ENCODE measurements at regions not wholly inside any gene's neighbourhood (a gene's known extent, or its start where the extent isn't known, plus 50 kb on each side); places are given as distances from the start of the nearest gene placed in this dataset.

DNA sequence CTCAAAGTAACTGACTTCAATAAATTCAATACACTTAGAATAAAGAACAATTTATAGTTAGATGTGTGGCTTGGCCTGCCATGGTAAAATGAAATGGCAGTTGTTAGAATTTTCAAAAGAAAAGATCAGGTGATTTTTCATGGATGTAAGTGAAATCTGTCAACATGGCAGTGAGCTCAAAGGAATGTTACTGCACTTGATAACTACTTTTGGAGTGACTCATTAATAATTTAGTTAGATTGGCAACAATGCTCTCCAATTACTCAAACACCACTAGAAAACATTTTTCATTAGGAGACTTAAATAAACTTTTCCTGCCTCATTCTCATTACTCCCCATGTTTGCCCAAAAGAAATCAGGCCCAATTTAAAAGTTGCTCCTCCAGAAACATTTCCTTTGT lies 860.2 kb upstream of the AMELY start:
- intact Hi-C loops (cut with DNase I; ENCODE audit: low total_unique reads), result no loop called here
- Histone ChIP-seq H3K4me1 (no peaks in the 10 kb centered on the region), H3K27me3 (replicated peaks in 1 of 7) (no peaks in the 10 kb centered on the region), H3K9me3 (no peaks in the 10 kb centered on the region), H3K4me3 (no peak overlapping the region), H3K36me3 (no peaks in the 10 kb centered on the region), H3K27ac (no peak overlapping the region)
- DNase-seq, result no peak
- TF ChIP-seq, protein P1, sequence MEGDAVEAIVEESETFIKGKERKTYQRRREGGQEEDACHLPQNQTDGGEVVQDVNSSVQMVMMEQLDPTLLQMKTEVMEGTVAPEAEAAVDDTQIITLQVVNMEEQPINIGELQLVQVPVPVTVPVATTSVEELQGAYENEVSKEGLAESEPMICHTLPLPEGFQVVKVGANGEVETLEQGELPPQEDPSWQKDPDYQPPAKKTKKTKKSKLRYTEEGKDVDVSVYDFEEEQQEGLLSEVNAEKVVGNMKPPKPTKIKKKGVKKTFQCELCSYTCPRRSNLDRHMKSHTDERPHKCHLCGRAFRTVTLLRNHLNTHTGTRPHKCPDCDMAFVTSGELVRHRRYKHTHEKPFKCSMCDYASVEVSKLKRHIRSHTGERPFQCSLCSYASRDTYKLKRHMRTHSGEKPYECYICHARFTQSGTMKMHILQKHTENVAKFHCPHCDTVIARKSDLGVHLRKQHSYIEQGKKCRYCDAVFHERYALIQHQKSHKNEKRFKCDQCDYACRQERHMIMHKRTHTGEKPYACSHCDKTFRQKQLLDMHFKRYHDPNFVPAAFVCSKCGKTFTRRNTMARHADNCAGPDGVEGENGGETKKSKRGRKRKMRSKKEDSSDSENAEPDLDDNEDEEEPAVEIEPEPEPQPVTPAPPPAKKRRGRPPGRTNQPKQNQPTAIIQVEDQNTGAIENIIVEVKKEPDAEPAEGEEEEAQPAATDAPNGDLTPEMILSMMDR (IDR thresholded peaks at IDR 0.05 in 8 of 11, conservative IDR thresholded peaks at IDR 0.05 in 3 of 11), result no peak
- TF ChIP-seq POLR2AphosphoS5 (IDR thresholded peaks at IDR 0.05) (no peak), POLR2A (IDR thresholded peaks at IDR 0.05) (no peak)

DNA sequence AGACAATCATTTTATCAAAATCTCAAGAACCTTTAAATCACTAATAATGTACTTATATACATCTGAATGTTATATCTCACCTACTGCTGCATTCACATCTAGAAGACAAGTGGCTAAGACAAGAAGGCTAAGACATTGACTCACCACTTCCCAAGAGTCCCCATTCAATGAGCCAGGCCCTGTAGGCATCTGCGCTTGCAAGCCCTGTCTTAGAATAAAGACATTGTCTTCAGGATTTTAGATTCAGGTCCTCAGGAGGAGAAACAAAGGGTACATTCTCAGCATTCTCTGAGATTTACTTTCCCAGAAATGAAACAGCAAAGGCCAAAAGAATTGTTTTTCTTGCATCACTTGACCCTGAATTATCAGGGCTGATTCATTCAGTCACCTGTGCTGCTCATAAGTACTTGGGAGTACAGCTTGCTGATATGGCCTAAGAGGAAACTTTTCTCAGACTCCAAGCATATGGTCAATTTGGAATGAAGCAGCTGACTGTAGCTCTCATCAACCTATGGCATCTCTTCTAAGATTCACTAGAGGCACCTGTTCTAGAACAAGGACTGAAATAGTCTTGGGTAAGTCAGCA lies 858.3 kb upstream of the AMELY start:
- no peaks in the 10 kb centered on the region for H3K36me3 ChIP-seq
- WGBS, 5 donors, result 92 to 97% (median 94%) methylated on average over 1 of the region's 1 CpG; no CpG with 5 or more reads in 2 of the 5 donors
- no peaks in the 10 kb centered on the region for H3K9me3 ChIP-seq
- intact Hi-C loops (cut with DNase I; ENCODE audit: low total_unique reads), result no loop called here
- TF ChIP-seq POLR2AphosphoS5 (IDR thresholded peaks at IDR 0.05) (no peak), POLR2A (IDR thresholded peaks at IDR 0.05) (no peak)
- TF ChIP-seq, protein P1 (IDR thresholded peaks at IDR 0.05 in 8 of 11, conservative IDR thresholded peaks at IDR 0.05 in 3 of 11), result no peak
- no peaks in the 10 kb centered on the region for H3K4me1 ChIP-seq
- no peaks in the 10 kb centered on the region for H3K27me3 ChIP-seq (replicated peaks in 1 of 7)
- H3K27ac ChIP-seq, result no peak overlapping the region
- no peak for DNase-seq
- no peak overlapping the region for H3K4me3 ChIP-seq

DNA sequence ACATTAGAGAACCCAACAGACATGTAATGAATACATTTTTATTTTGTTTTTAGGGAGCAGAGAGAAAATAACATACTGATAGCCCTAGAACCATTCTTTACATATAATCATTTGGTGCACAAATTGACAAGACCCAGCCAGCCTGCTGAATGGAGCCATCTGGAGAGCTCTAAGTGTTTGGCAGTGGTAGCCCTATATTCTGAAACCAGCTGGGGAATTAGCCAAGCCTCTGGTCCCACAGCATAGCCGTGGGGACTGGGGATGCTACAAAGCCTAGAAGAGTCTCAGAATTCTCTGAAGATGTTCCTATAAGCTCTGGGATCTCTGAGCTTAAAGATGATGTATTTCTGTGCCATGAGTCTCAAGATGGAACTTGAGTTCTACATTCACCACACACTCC lies 857.3 kb upstream of the AMELY start:
- DNase-seq, result no peak
- H3K27me3 ChIP-seq (replicated peaks in 1 of 7), result no peaks in the 10 kb centered on the region
- H3K4me3 ChIP-seq, result no peak overlapping the region
- TF ChIP-seq POLR2A (IDR thresholded peaks at IDR 0.05) (no peak), POLR2AphosphoS5 (IDR thresholded peaks at IDR 0.05) (no peak)
- TF ChIP-seq, protein P1 (IDR thresholded peaks at IDR 0.05 in 8 of 11, conservative IDR thresholded peaks at IDR 0.05 in 3 of 11), result no peak
- no peaks in the 10 kb centered on the region for H3K4me1 ChIP-seq
- no peak overlapping the region for H3K27ac ChIP-seq
- H3K36me3 ChIP-seq, result no peaks in the 10 kb centered on the region
- intact Hi-C loops (cut with DNase I; ENCODE audit: low total_unique reads), result no loop called here
- H3K9me3 ChIP-seq, result no peaks in the 10 kb centered on the region
- WGBS, 5 donors, result 48 to 75% (median 67%) methylated on average over 1 of the region's 1 CpG; no CpG with 5 or more reads in 2 of the 5 donors

DNA sequence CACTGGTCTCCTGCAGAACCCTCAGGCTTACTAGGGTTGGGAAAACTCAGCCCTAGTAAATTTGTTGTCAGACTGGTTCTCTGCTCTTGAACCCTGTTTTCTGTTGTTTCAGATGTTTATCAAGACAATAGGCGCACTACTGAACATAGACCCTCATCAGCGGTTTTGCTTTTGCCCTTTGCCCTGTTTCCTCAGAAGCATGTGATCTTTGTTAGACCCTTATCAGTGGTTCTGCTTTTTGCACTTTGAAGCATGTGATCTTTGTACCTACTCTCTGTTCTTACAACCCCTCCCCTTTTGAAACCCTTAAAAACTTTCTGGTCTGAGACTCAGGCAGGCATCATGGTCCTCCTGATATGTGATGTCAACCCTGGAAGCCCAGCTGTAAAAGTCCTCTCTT lies 842.2 kb upstream of the AMELY start:
- no peaks in the 10 kb centered on the region for H3K9me3 ChIP-seq
- no peak overlapping the region for H3K4me3 ChIP-seq
- no peak for DNase-seq
- intact Hi-C loops (cut with DNase I; ENCODE audit: low total_unique reads), result no loop called here
- 87 to 95% (median 91%) methylated on average over 2 of the region's 2 CpGs; no CpG with 5 or more reads in 2 of the 5 donors for WGBS, 5 donors
- H3K4me1 ChIP-seq, result no peaks in the 10 kb centered on the region
- H3K27ac ChIP-seq, result no peak overlapping the region
- TF ChIP-seq, protein P1 (IDR thresholded peaks at IDR 0.05 in 8 of 11, conservative IDR thresholded peaks at IDR 0.05 in 3 of 11), result no peak
- TF ChIP-seq POLR2A (IDR thresholded peaks at IDR 0.05) (no peak), POLR2AphosphoS5 (IDR thresholded peaks at IDR 0.05) (no peak)
- H3K27me3 ChIP-seq (replicated peaks in 1 of 7), result no peaks in the 10 kb centered on the region
- H3K36me3 ChIP-seq, result no peaks in the 10 kb centered on the region
